Neural progenitor cell (in vitro differentiated cells): ENCODE measurements at regions not wholly inside any gene's neighbourhood (a gene's known extent, or its start where the extent isn't known, plus 50 kb on each side); places are given as distances from the start of the nearest gene placed in this dataset.

Experiments
- DNase-seq: peaks from one replicate; pipeline ENCODE4 v3.0.0-alpha.2; 2016; ENCODE audit warnings: low spot score
- H2AFZ ChIP-seq: fragments of 200-600 bp; sonication (generic); replicated peaks from 2 replicates; pipeline ENCODE4 v1.6.1; 2016; ENCODE audit warnings: antibody characterized with exemption
- H3F3A ChIP-seq: fragments of 200-600 bp; sonication (generic); 2 replicates; pipeline ENCODE4 v1.6.1; 2016; ENCODE audit warnings: antibody characterized with exemption, low read depth
- H3K27ac ChIP-seq: fragments of 200-600 bp; sonication (generic); 2 replicates; pipeline ENCODE4 v1.5.1; 2016; ENCODE audit warnings: mild to moderate bottlenecking
- H3K27me3 ChIP-seq: fragments of 200-600 bp; sonication (generic); 2 replicates; pipeline ENCODE4 v1.6.1; 2016; ENCODE audit warnings: mild to moderate bottlenecking, moderate library complexity
- H3K36me3 ChIP-seq: fragments of 200-600 bp; sonication (generic); 2 replicates; pipeline ENCODE4 v1.5.1; 2016
- H3K4me1 ChIP-seq: fragments of 200-600 bp; sonication (generic); 2 replicates; pipeline ENCODE4 v1.6.1; 2016; ENCODE audit warnings: mixed run types
- H3K4me2 ChIP-seq: fragments of 200-600 bp; sonication (generic); 2 replicates; pipeline ENCODE4 v1.6.1; 2016
- H3K4me3 ChIP-seq: fragments of 200-600 bp; sonication (generic); 2 replicates; pipeline ENCODE4 v1.5.1; 2016
- H3K79me2 ChIP-seq: fragments of 200-600 bp; sonication (generic); 2 replicates; pipeline ENCODE4 v1.6.1; 2016; ENCODE audit warnings: low read depth
- H3K9ac ChIP-seq: fragments of 200-600 bp; sonication (generic); 2 replicates; pipeline ENCODE4 v1.6.1; 2016
- H3K9me3 ChIP-seq: fragments of 200-600 bp; sonication (generic); 2 replicates; pipeline ENCODE4 v1.5.1; 2016; ENCODE audit warnings: low read depth
- H4K20me1 ChIP-seq: fragments of 200-600 bp; sonication (generic); 2 replicates; pipeline ENCODE4 v1.6.1; 2016; ENCODE audit warnings: low read depth
- H3K27ac Mint-ChIP-seq: 3 replicates; pipeline ENCODE4 v1.8.0; 2021; ENCODE audit warnings: mixed read lengths
- H3K27me3 Mint-ChIP-seq: 2 replicates; pipeline ENCODE4 v1.8.0; 2022; ENCODE audit warnings: low read depth, mild to moderate bottlenecking, inconsistent platforms, moderate library complexity, mixed read lengths; ENCODE audit not compliant: insufficient read depth
- H3K36me3 Mint-ChIP-seq: 3 replicates; pipeline ENCODE4 v1.8.0; 2021; ENCODE audit warnings: mixed read lengths
- H3K4me1 Mint-ChIP-seq: 3 replicates; pipeline ENCODE4 v1.8.0; 2021; ENCODE audit warnings: mixed read lengths
- H3K4me3 Mint-ChIP-seq: 3 replicates; pipeline ENCODE4 v1.8.0; 2021; ENCODE audit warnings: mild to moderate bottlenecking, moderate library complexity, mixed read lengths
- H3K9me3 Mint-ChIP-seq: 3 replicates; pipeline ENCODE4 v1.8.0; 2020; ENCODE audit warnings: mixed read lengths
- EZH2 ChIP-seq: fragments of 200-600 bp; sonication (generic); IDR thresholded peaks from 2 replicates; pipeline ENCODE4 v1.6.1; 2017; ENCODE audit warnings: antibody characterized with exemption, mild to moderate bottlenecking, moderate library complexity
- EZH2phosphoT487 ChIP-seq: fragments of 200-600 bp; sonication (generic); IDR thresholded peaks from 2 replicates; pipeline ENCODE4 v1.6.1; 2017; ENCODE audit warnings: antibody characterized with exemption
- TF ChIP-seq, protein P1 (sequence below): fragments of 200-600 bp; sonication (generic); IDR thresholded peaks from 2 replicates; pipeline ENCODE4 v1.5.1; 2017; ENCODE audit warnings: antibody characterized with exemption, mild to moderate bottlenecking

- Histone ChIP-seq H3K9me3 (no peaks in the 10 kb centered on the region), H3K4me2 (no peak overlapping the region), H3K4me3 (no peak overlapping the region), H3K27ac (no peak overlapping the region), H3K4me1 (no peaks in the 10 kb centered on the region), H4K20me1 (no peaks in the 10 kb centered on the region), H3K79me2 (no peaks in the 10 kb centered on the region), H3K27me3 (no peaks in the 10 kb centered on the region), H3K9ac (no peak overlapping the region), H3K36me3 (no peaks in the 10 kb centered on the region), H3F3A (no peaks in the 10 kb centered on the region), H2AFZ (no peak overlapping the region)
- Mint-ChIP-seq H3K27ac (no peak overlapping the region), H3K4me3 (no peak overlapping the region), H3K36me3 (no peaks in the 10 kb centered on the region), H3K27me3 (no peaks in the 10 kb centered on the region), H3K4me1 (no peaks in the 10 kb centered on the region), H3K9me3 (no peaks in the 10 kb centered on the region)
- TF ChIP-seq EZH2 (no peak), EZH2phosphoT487 (no peak)
- TF ChIP-seq, protein P1, sequence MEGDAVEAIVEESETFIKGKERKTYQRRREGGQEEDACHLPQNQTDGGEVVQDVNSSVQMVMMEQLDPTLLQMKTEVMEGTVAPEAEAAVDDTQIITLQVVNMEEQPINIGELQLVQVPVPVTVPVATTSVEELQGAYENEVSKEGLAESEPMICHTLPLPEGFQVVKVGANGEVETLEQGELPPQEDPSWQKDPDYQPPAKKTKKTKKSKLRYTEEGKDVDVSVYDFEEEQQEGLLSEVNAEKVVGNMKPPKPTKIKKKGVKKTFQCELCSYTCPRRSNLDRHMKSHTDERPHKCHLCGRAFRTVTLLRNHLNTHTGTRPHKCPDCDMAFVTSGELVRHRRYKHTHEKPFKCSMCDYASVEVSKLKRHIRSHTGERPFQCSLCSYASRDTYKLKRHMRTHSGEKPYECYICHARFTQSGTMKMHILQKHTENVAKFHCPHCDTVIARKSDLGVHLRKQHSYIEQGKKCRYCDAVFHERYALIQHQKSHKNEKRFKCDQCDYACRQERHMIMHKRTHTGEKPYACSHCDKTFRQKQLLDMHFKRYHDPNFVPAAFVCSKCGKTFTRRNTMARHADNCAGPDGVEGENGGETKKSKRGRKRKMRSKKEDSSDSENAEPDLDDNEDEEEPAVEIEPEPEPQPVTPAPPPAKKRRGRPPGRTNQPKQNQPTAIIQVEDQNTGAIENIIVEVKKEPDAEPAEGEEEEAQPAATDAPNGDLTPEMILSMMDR: no peak
- DNase-seq: no peak
These were observed 1265.3 kb downstream of the CDH11 start for GRCh38 chr16:63856537-63856936.

GRCh38 chr16:63850979-63851378 is 1270.9 kb downstream of the CDH11 start:
- H3K27me3 Mint-ChIP-seq: peaks cover 2% of the 10 kb centered on the region
- H3K4me1 Mint-ChIP-seq: peaks cover 7% of the 10 kb centered on the region
- no peak overlapping the region for H3K27ac ChIP-seq
- no peaks in the 10 kb centered on the region for H3K4me1 ChIP-seq
- no peaks in the 10 kb centered on the region for H3K27me3 ChIP-seq
- no peak overlapping the region for H3K4me3 ChIP-seq
- H3K79me2 ChIP-seq: no peaks in the 10 kb centered on the region
- H3K9me3 Mint-ChIP-seq: no peaks in the 10 kb centered on the region
- H3K36me3 ChIP-seq: no peaks in the 10 kb centered on the region
- no peaks in the 10 kb centered on the region for H3K9me3 ChIP-seq
- no peak overlapping the region for H3K4me2 ChIP-seq
- H3K9ac ChIP-seq: no peak overlapping the region
- H3F3A ChIP-seq: no peaks in the 10 kb centered on the region
- TF ChIP-seq EZH2 (no peak), EZH2phosphoT487 (no peak)
- TF ChIP-seq, protein P1: no peak
- no peak for DNase-seq
- H3K4me3 Mint-ChIP-seq: no peak overlapping the region
- H3K27ac Mint-ChIP-seq: no peak overlapping the region
- H2AFZ ChIP-seq: no peak overlapping the region
- H3K36me3 Mint-ChIP-seq: no peaks in the 10 kb centered on the region
- H4K20me1 ChIP-seq: no peaks in the 10 kb centered on the region

GRCh38 chr16:63841271-63841670 is 1280.6 kb downstream of the CDH11 start:
- H3K79me2 ChIP-seq: no peaks in the 10 kb centered on the region
- H4K20me1 ChIP-seq: no peaks in the 10 kb centered on the region
- H3K27me3 Mint-ChIP-seq: peaks cover 3% of the 10 kb centered on the region
- H3K36me3 ChIP-seq: no peaks in the 10 kb centered on the region
- no peak for TF ChIP-seq EZH2phosphoT487
- TF ChIP-seq, protein P1: no peak
- TF ChIP-seq EZH2: no peak
- peaks cover 3% of the 10 kb centered on the region for H3K36me3 Mint-ChIP-seq
- no peak for DNase-seq
- H3K27ac ChIP-seq: no peak overlapping the region
- H3K4me1 ChIP-seq: no peaks in the 10 kb centered on the region
- H2AFZ ChIP-seq: no peak overlapping the region
- H3K9me3 Mint-ChIP-seq: peaks cover 25% of the 10 kb centered on the region
- peaks cover under 1% of the 10 kb centered on the region for H3K4me1 Mint-ChIP-seq
- H3K4me2 ChIP-seq: no peak overlapping the region
- peaks cover 10% of the 10 kb centered on the region for H3K9me3 ChIP-seq
- H3K27me3 ChIP-seq: no peaks in the 10 kb centered on the region
- H3K9ac ChIP-seq: no peak overlapping the region
- H3F3A ChIP-seq: no peaks in the 10 kb centered on the region
- H3K4me3 Mint-ChIP-seq: no peak overlapping the region
- H3K4me3 ChIP-seq: no peak overlapping the region
- H3K27ac Mint-ChIP-seq: no peak overlapping the region

- Histone ChIP-seq H3K27me3 (no peaks in the 10 kb centered on the region), H3K9ac (no peak overlapping the region), H3K4me3 (no peak overlapping the region), H4K20me1 (no peaks in the 10 kb centered on the region), H3K79me2 (no peaks in the 10 kb centered on the region), H3F3A (no peaks in the 10 kb centered on the region), H3K27ac (no peak overlapping the region), H3K9me3 (no peaks in the 10 kb centered on the region), H2AFZ (no peak overlapping the region), H3K36me3 (no peaks in the 10 kb centered on the region), H3K4me1 (no peaks in the 10 kb centered on the region), H3K4me2 (no peak overlapping the region)
- H3K4me1 Mint-ChIP-seq: no peaks in the 10 kb centered on the region
- no peak for TF ChIP-seq EZH2phosphoT487
- TF ChIP-seq, protein P1: no peak
- no peak for TF ChIP-seq EZH2
- peaks cover 8% of the 10 kb centered on the region for H3K9me3 Mint-ChIP-seq
- H3K36me3 Mint-ChIP-seq: no peaks in the 10 kb centered on the region
- no peaks in the 10 kb centered on the region for H3K27me3 Mint-ChIP-seq
- H3K27ac Mint-ChIP-seq: no peak overlapping the region
- no peak overlapping the region for H3K4me3 Mint-ChIP-seq
- DNase-seq: no peak
These were observed 1291.8 kb downstream of the CDH11 start for GRCh38 chr16:63830061-63830460.
